Common myeloid progenitor, CD34-positive (primary cell): ENCODE measurements at regions not wholly inside any gene's neighbourhood (a gene's known extent, or its start where the extent isn't known, plus 50 kb on each side); places are given as distances from the start of the nearest gene placed in this dataset.
"Not testable (repeated sequence)": the region's sequence is repeated elsewhere in the genome, so short reads cannot be mapped to it uniquely, and the experiment has no call there.

ENCODE experiments used
- CTCF ChIA-PET: fragments of 350-600 bp; sonication (Branson Sonifier 250); formaldehyde crosslinking; loops from one replicate; lab custom pipeline; 2021; ENCODE audit warnings: antibody characterized with exemption; lab: Charles Lee
- POLR2A ChIA-PET: fragments of 350-600 bp; sonication (Branson Sonifier 250); formaldehyde crosslinking; loops from one replicate; lab custom pipeline; 2021; ENCODE audit warnings: antibody characterized with exemption; lab: Charles Lee
- DNase-seq, 3 donors: peaks; one replicate each; pipeline versions ENCODE4 v3.0.0 to v3.0.0-alpha.2; 2013
- H3K27ac ChIP-seq, 2 experiments: 1 replicate in 1 of 2; 2 replicates in 1 of 2; pipeline ENCODE4 v1.7.0; 2013; ENCODE audit warnings: inconsistent platforms in 2 of 2, low read length in 2 of 2, mild to moderate bottlenecking in 2 of 2, low read depth in 1 of 2, moderate library complexity in 1 of 2; ENCODE audit not compliant: severe bottlenecking in 2 of 2, insufficient read depth in 1 of 2, poor library complexity in 1 of 2
- H3K27me3 ChIP-seq, 5 experiments: replicated peaks in 2 of 5; 1 replicate in 3 of 5; 2 replicates in 2 of 5; pipeline versions ENCODE4 v1.6.1 to v1.7.0; 2013; ENCODE audit warnings: low read length in 4 of 5, mild to moderate bottlenecking in 2 of 5, moderate library complexity in 2 of 5, inconsistent platforms in 1 of 5; ENCODE audit not compliant: insufficient read depth in 5 of 5, control insufficient read depth in 4 of 5
- H3K36me3 ChIP-seq, 4 experiments: 1 replicate in 2 of 4; 2 replicates in 2 of 4; pipeline versions ENCODE4 v1.6.1 to v1.7.0; 2013; ENCODE audit warnings: low read length in 3 of 4, control low read depth in 1 of 4, mild to moderate bottlenecking in 1 of 4; ENCODE audit not compliant: control insufficient read depth in 4 of 4, insufficient read depth in 4 of 4
- H3K4me1 ChIP-seq, 4 experiments: 1 replicate in 3 of 4; 2 replicates in 1 of 4; pipeline versions ENCODE4 v1.6.1 to v1.7.1; 2013; ENCODE audit warnings: low read length in 3 of 4, mild to moderate bottlenecking in 3 of 4, control low read depth in 1 of 4, inconsistent platforms in 1 of 4, moderate library complexity in 1 of 4; ENCODE audit not compliant: control insufficient read depth in 4 of 4, insufficient read depth in 4 of 4; ENCODE audit errors: control extremely low read depth in 1 of 4
- H3K4me3 ChIP-seq, 7 experiments: 1 replicate in 4 of 7; 2 replicates in 3 of 7; pipeline versions ENCODE4 v1.5.1 to v1.7.0; 2013; ENCODE audit warnings: mild to moderate bottlenecking in 7 of 7, low read length in 6 of 7, moderate library complexity in 6 of 7, inconsistent platforms in 2 of 7, low read depth in 2 of 7, control low read depth in 1 of 7; ENCODE audit not compliant: insufficient read depth in 4 of 7, control insufficient read depth in 1 of 7; ENCODE audit errors: extremely low read depth in 1 of 7
- H3K9me3 ChIP-seq, 5 experiments: 1 replicate in 4 of 5; 2 replicates in 1 of 5; pipeline versions ENCODE4 v1.6.1 to v1.7.1; 2013; ENCODE audit warnings: low read length in 4 of 5, mild to moderate bottlenecking in 2 of 5, inconsistent platforms in 1 of 5, low read depth in 1 of 5, moderate library complexity in 1 of 5; ENCODE audit not compliant: control insufficient read depth in 4 of 5, insufficient read depth in 2 of 5; ENCODE audit errors: control extremely low read depth in 1 of 5
- WGBS: methylation state at CpG from one replicate; pipeline ENCODE4 v1.1.5; 2013; ENCODE audit not compliant: insufficient coverage; 5-methylcytosine and 5-hydroxymethylcytosine counted together

DNA sequence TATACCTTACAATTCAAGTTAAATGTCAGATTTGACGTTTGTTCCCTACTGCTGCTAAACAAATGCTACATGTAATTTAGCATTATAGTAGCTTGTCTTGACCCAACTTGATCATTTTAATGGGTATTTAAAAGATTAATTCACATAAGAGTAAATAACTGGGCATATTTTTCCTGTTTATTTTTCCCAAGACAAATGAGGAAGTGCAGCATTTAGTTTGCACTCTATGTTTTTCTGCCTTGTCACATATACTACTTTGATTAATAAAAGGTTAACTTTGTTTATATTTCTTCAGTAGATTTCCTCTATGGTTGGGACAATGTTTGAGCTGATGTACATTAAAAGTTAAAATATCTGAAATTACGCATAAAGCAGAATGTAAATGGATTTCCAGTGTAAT, 641.8 kb downstream of the PRR16 start:
- no CpG with 5 or more reads among the region's 2 CpGs for WGBS
- no peak for DNase-seq
- no peak overlapping the region for H3K27ac ChIP-seq
- no peak overlapping the region for H3K4me3 ChIP-seq
- H3K36me3 ChIP-seq: no peaks in the 10 kb centered on the region
- H3K9me3 ChIP-seq: no peaks in the 10 kb centered on the region
- POLR2A ChIA-PET: no interaction called here
- H3K27me3 ChIP-seq: no peaks in the 10 kb centered on the region
- no peaks in the 10 kb centered on the region for H3K4me1 ChIP-seq
- CTCF ChIA-PET: no interaction called here

DNA sequence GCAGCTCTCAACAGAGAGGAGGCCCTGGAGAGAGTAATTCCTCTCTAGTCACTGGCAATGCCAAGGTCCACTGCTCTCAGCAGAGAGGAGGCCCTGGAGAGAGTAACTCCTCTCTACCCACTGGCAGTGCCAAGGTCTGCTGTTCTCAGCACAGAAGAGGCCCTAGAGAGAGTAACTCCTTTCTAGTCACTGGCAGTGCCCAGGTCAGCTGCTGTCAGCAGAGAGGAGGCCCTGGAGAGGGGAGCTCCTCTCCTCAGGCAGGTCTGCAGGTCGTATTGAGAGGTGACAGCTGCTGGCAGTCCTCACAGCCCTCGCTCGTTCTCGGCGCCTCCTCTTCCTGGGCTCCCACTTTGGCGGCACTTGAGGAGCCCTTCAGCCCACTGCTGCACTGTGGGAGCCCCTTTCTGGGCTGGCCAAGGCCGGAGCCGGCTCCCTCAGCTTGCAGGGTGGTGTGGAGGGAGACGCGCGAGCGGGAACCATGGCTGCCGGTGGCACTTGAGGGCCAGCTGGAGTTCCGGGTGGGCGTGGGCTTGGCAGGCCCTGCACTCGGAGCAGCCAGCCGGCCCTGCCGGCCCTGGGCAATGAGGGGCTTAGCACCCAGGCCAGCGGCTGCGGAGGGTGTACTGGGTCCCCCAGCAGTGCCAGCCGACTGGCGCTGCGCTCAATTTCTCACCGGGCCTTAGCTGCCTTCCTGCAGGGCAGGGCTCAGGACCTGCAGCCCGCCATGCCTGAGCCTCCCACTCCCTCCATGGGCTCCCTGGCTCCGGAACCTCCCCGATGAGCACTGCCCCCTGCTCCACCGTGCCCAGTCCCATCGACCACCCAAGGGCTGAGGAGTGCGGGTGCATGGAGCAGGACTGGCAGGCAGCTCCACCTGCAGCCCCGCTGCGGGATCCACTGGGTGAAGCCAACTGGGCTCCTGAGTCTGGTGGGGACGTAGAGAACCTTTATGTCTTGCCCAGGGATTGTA, 642.9 kb downstream of the PRR16 start:
- H3K9me3 ChIP-seq, H3K27ac ChIP-seq, H3K27me3 ChIP-seq, DNase-seq, CTCF ChIA-PET, H3K4me3 ChIP-seq, POLR2A ChIA-PET, H3K36me3 ChIP-seq, H3K4me1 ChIP-seq: not testable (repeated sequence)
- 98% methylated on average over 24 of the region's 33 CpGs for WGBS

DNA sequence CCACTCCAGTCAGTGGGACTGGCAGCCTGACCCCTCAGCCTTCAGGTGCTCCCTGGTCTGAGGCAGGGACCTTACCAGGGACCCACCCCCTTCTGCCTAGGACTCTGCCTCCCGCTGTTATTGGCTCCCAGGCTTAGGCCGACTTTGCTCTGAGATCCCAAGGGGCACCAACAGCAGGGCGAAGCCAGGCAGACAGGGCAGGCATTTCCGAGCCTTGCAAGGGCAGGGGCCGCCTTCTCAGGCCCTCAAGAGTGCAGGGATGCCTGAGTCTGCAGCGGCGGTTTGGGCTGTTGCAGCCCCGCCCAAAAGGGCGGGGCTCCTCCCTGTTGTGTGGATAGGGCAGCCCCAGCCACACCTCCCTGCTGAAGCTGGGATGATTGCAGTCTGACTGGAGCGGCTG, 644.6 kb downstream of the PRR16 start:
- POLR2A ChIA-PET: no interaction called here
- CTCF ChIA-PET: no interaction called here
- H3K36me3 ChIP-seq: no peaks in the 10 kb centered on the region

DNA sequence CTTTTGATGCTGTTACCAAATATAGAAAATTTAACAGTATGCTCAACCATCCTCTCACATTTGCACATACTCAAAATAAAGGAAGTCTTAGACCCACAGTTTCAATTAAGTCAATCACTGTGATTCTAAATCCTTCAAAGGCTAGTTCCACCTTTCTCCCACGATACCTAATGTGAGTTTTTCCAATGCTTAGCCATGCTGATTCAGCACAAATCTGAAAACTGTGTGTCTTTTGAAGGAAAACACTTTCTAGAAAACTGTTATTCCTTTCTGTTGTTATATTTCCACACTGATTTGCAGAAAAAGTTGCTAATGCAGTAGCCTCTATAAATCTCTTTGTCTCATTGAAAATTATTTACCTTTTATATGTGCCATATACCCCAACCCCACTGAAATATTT, 645.7 kb downstream of the PRR16 start:
- no peak overlapping the region for H3K4me3 ChIP-seq
- H3K9me3 ChIP-seq: no peaks in the 10 kb centered on the region
- H3K27ac ChIP-seq: no peak overlapping the region
- H3K27me3 ChIP-seq: no peaks in the 10 kb centered on the region
- no peak for DNase-seq
- WGBS: no CpG with 5 or more reads among the region's 1 CpG
- H3K36me3 ChIP-seq: no peaks in the 10 kb centered on the region
- POLR2A ChIA-PET: no interaction called here
- H3K4me1 ChIP-seq: no peaks in the 10 kb centered on the region
- CTCF ChIA-PET: no interaction called here

More for the DNA sequence above, 644.6 kb downstream of the PRR16 start:
- no peak overlapping the region for H3K4me3 ChIP-seq
- no peak for DNase-seq
- WGBS: 96% methylated on average over 9 of the region's 10 CpGs
- H3K4me1 ChIP-seq: no peaks in the 10 kb centered on the region
- no peaks in the 10 kb centered on the region for H3K9me3 ChIP-seq
- no peaks in the 10 kb centered on the region for H3K27me3 ChIP-seq
- no peak overlapping the region for H3K27ac ChIP-seq

DNA sequence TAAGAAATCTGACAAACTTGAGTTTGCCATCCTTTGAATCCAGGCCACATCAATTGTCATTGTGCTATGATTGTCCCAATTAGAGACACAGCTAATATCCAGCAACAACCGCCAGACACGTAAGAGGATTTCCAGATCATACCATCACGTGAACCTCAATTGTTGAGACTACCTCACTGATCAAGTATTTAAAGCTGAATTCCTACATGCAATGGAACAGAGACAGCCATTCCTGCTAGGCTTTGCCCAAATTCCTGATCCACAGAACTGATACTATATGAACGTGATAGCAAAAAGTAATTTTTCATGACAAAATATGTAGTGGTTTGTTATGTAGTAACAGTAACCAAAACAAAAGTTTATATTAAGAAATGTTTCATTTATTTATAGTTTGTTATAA, 657.7 kb downstream of the PRR16 start:
- no peak for DNase-seq
- Histone ChIP-seq H3K27me3 (no peaks in the 10 kb centered on the region), H3K4me3 (no peak overlapping the region), H3K4me1 (no peaks in the 10 kb centered on the region), H3K27ac (no peak overlapping the region), H3K9me3 (no peaks in the 10 kb centered on the region), H3K36me3 (no peaks in the 10 kb centered on the region)
- CTCF ChIA-PET: interaction anchor here (1.5 kb wide), 1 partner anchor 15 kb away, joined by 3 read pairs; no protein-coding TSS in a partner anchor
- 62% methylated on average over 3 of the region's 4 CpGs for WGBS
- POLR2A ChIA-PET: no interaction called here

DNA sequence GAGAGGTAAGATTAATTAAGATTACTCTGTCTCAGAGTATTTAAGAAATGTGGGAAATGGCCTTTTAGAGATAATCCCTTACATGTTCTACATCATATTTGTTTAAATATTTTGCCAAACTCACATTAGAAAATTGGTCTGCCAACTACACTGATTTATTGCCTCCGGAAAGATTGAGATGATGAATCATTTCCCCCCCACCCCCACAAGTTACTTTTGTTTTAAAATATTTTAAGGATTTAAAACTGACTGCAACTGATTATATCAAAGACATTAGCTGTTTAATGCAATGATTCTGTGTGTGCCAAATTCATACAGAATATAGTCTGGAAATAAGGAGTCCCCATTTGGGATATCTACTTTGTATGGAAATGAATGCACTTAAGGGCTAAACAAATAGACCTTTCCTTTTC, 674.4 kb downstream of the PRR16 start:
- no CpG with 5 or more reads among the region's 1 CpG for WGBS
- peak; percentile 36 to 77 (median 76) for DNase-seq

DNA sequence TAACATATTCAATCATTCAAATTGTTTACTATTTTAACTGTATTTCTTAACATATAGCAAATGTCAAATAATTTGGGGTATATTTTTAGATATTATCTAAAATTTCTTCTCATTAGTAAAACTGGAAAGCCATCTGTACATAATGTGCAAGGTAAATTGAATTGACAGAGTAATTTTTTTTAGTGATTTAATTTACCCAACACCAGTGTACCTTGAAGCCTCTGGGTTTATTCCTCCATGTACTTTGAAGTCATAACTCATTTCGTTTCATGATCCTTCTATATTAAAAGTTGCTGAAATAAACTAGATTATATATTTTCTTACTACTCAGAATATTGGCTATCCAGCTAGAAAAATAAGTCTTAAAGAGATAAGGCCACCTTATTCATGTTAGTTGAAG, 674.9 kb downstream of the PRR16 start:
- no CpG with 5 or more reads among the region's 1 CpG for WGBS
- DNase-seq: no peak
- CTCF ChIA-PET: no interaction called here
- Histone ChIP-seq H3K36me3 (no peaks in the 10 kb centered on the region), H3K4me3 (no peak overlapping the region), H3K27me3 (no peaks in the 10 kb centered on the region), H3K9me3 (no peaks in the 10 kb centered on the region), H3K27ac (no peak overlapping the region), H3K4me1 (peaks cover 0 to 13% (median 0%) of the 10 kb centered on the region in 4 experiments)
- POLR2A ChIA-PET: no interaction called here

More for the DNA sequence above, 674.4 kb downstream of the PRR16 start:
- ChIA-PET POLR2A (no interaction called here), CTCF (no interaction called here)
- Histone ChIP-seq H3K36me3 (no peaks in the 10 kb centered on the region), H3K27me3 (no peaks in the 10 kb centered on the region), H3K9me3 (no peaks in the 10 kb centered on the region), H3K4me1 (peaks cover 0 to 13% (median 0%) of the 10 kb centered on the region in 4 experiments), H3K4me3 (no peak overlapping the region), H3K27ac (no peak overlapping the region)
